ENCODE measurements at regions not wholly inside any gene's neighbourhood (a gene's known extent, or its start where the extent isn't known, plus 50 kb on each side); places are given as distances from the start of the nearest gene placed in this dataset.

GRCh38 chr5:173734716-173735115, 118.3 kb upstream of the BOD1 start:
- TF ChIP-seq CTCF (IDR thresholded peaks at IDR 0.05; ENCODE audit: low read length) (no peak), EZH2 (optimal IDR thresholded peaks at IDR 0.05; ENCODE audit: low read depth, low read length) (no peak), EZH2phosphoT487 (IDR thresholded peaks at IDR 0.05; ENCODE audit: low read length) (no peak)
